HepG2 (cell line): ENCODE measurements at regions not wholly inside any gene's neighbourhood (a gene's known extent, or its start where the extent isn't known, plus 50 kb on each side); places are given as distances from the start of the nearest gene placed in this dataset.

Experiments used
- ATAC-seq: fragments of 200-7000 bp; cut with Tn5 transposase; 3 replicates; pipeline ENCODE4 v1.9.1; 2020; ENCODE audit warnings: mild to moderate bottlenecking, moderate library complexity
- BruUV-seq: library from RNA; stranded (reverse); fragments of 400-500 nt; replicated peaks from 2 replicates; lab custom pipeline; 2021; lab: Mats Ljungman, UMichigan
- CTCF ChIA-PET: fragments of 300-600 bp; formaldehyde crosslinking; extraction: SDS; loops from one replicate; lab custom pipeline; 2021; ENCODE audit warnings: low total read pairs, inconsistent platforms, low intra/inter-chr PET ratio; lab: Yijun Ruan, JAX
- POLR2A ChIA-PET: fragments of 350-600 bp; sonication (Branson Sonifier 250); formaldehyde crosslinking; loops from one replicate; lab custom pipeline; 2020; ENCODE audit warnings: antibody characterized with exemption, inconsistent platforms; lab: Yijun Ruan, JAX
- DNase-seq: peaks from one replicate; pipeline ENCODE4 v3.0.0-alpha.2; 2015; ENCODE audit warnings: low spot score
- FAIRE-seq: peaks from 3 replicates; lab custom pipeline; 2011; peaks lifted over from hg19 to GRCh38; lab: Jason Lieb, UNC
- H2AFZ ChIP-seq: one replicate; pipeline ENCODE4 v1.6.1; 2011; ENCODE audit warnings: low read length, inconsistent platforms
- H3K27ac ChIP-seq: fragments of 300-600 bp; 3 replicates; pipeline ENCODE4 v1.8.0; 2011; ENCODE audit warnings: mixed run types, mild to moderate bottlenecking, mixed read lengths, low read length, inconsistent platforms; ENCODE audit not compliant: insufficient read depth; ENCODE audit errors: extremely low read length
- H3K27me3 ChIP-seq, 2 experiments: fragments of 200-600 bp in 1 of 2; 2 replicates in 1 of 2; 3 replicates in 1 of 2; pipeline versions ENCODE4 v1.6.0 to v1.8.0; 2011; ENCODE audit warnings: low read length in 2 of 2, mild to moderate bottlenecking in 2 of 2, moderate library complexity in 2 of 2, inconsistent platforms in 1 of 2; ENCODE audit not compliant: insufficient read depth in 2 of 2, control insufficient read depth in 1 of 2
- H3K36me3 ChIP-seq, 2 experiments: fragments of 200-600 bp in 1 of 2; replicated peaks in 1 of 2; 2 replicates in 1 of 2; 3 replicates in 1 of 2; pipeline versions ENCODE4 v1.5.1 to v1.8.0; 2011; ENCODE audit warnings: low read length in 2 of 2, inconsistent platforms in 1 of 2; ENCODE audit not compliant: insufficient read depth in 2 of 2, control insufficient read depth in 1 of 2
- H3K4me1 ChIP-seq: 2 replicates; pipeline ENCODE4 v1.5.1; 2012; ENCODE audit warnings: low read length, inconsistent platforms; ENCODE audit not compliant: insufficient read depth
- H3K4me2 ChIP-seq: 2 replicates; pipeline ENCODE4 v1.6.0; 2011; ENCODE audit warnings: low read depth, low read length, inconsistent platforms
- H3K4me3 ChIP-seq, 3 experiments: fragments of 200-600 bp in 1 of 3; sonication (generic), shearing (Covaris generic) in 1 of 3; replicated peaks in 1 of 3; 2 replicates each; pipeline ENCODE4 v1.5.1; 2011 to 2016; ENCODE audit warnings: low read length in 3 of 3, inconsistent platforms in 2 of 3, low read depth in 2 of 3, mild to moderate bottlenecking in 2 of 3, control low read depth in 1 of 3, mixed read lengths in 1 of 3; ENCODE audit not compliant: insufficient read depth in 1 of 3
- H3K79me2 ChIP-seq: one replicate; pipeline ENCODE4 v1.6.1; 2011; ENCODE audit warnings: low read length, inconsistent platforms; ENCODE audit not compliant: insufficient read depth
- H3K9ac ChIP-seq: 2 replicates; pipeline ENCODE4 v1.6.0; 2011; ENCODE audit warnings: mild to moderate bottlenecking, low read depth, low read length, inconsistent platforms; ENCODE audit not compliant: insufficient read depth
- H3K9me3 ChIP-seq: 2 replicates; pipeline ENCODE4 v1.5.1; 2012; ENCODE audit warnings: mild to moderate bottlenecking, low read length
- H4K20me1 ChIP-seq: 2 replicates; pipeline ENCODE4 v1.6.0; 2011; ENCODE audit warnings: inconsistent platforms, mild to moderate bottlenecking, low read length, moderate library complexity; ENCODE audit not compliant: insufficient read depth
- BORCS8-MEF2B ChIP-seq: sonication (generic); formaldehyde crosslinking; IDR thresholded peaks from 2 replicates; pipeline ENCODE4 v1.8.0; 2022; ENCODE audit warnings: mild to moderate bottlenecking, missing genetic modification reagents
- HHEX ChIP-seq: IDR thresholded peaks from 2 replicates; pipeline ENCODE4 v1.6.1; 2016; ENCODE audit warnings: control low read depth
- TBX2 ChIP-seq: sonication (generic); formaldehyde crosslinking; IDR thresholded peaks from 2 replicates; pipeline ENCODE4 v1.5.0; 2020; ENCODE audit warnings: missing genetic modification reagents, mild to moderate bottlenecking, borderline replicate concordance
- ZEB1 ChIP-seq: IDR thresholded peaks from 2 replicates; pipeline ENCODE4 v1.6.1; 2012; ENCODE audit warnings: mild to moderate bottlenecking, low read depth, inconsistent platforms; ENCODE audit not compliant: insufficient replicate concordance
- ZNF331 ChIP-seq: sonication (generic); formaldehyde crosslinking; IDR thresholded peaks from 2 replicates; pipeline ENCODE4 v1.4.0; 2020; ENCODE audit warnings: missing genetic modification reagents
- ZSCAN20 ChIP-seq: sonication (generic); formaldehyde crosslinking; IDR thresholded peaks from 2 replicates; pipeline ENCODE4 v1.4.0; 2020; ENCODE audit warnings: missing genetic modification reagents, mild to moderate bottlenecking, borderline replicate concordance
- WGBS: methylation state at CpG from one replicate; pipeline ENCODE4 v1.1.6; 2017; ENCODE audit warnings: low lambda C conversion rate; 5-methylcytosine and 5-hydroxymethylcytosine counted together
- in situ Hi-C: cut with HindIII; loops from 2 replicates; pipeline ENCODE4 v1.10.0; 2017; ENCODE audit warnings: low pct_unique_long_range_greater_than_20kb; ENCODE audit not compliant: extremely low pct_ligation_motif_present
- intact Hi-C: fragments of 100-400 bp; cut with micrococcal nuclease; formaldehyde crosslinking; loops from one replicate; pipeline ENCODE4 v1.10.0; 2022; ENCODE audit not compliant: unreplicated experiment
- TF ChIP-seq, protein P1 (sequence below): sonication (generic); formaldehyde crosslinking; IDR thresholded peaks from 2 replicates; pipeline ENCODE4 v1.4.0; 2020; ENCODE audit warnings: mild to moderate bottlenecking, missing genetic modification reagents
- TF ChIP-seq, protein P2 (sequence below): sonication (generic); formaldehyde crosslinking; IDR thresholded peaks from 2 replicates; pipeline ENCODE4 v1.5.0; 2020; ENCODE audit warnings: mild to moderate bottlenecking, missing genetic modification reagents
- TF ChIP-seq, protein P3 (sequence below): sonication (generic); formaldehyde crosslinking; conservative IDR thresholded peaks from 2 replicates; pipeline ENCODE4 v1.4.0; 2020; ENCODE audit warnings: mild to moderate bottlenecking, missing genetic modification reagents, moderate library complexity

DNA sequence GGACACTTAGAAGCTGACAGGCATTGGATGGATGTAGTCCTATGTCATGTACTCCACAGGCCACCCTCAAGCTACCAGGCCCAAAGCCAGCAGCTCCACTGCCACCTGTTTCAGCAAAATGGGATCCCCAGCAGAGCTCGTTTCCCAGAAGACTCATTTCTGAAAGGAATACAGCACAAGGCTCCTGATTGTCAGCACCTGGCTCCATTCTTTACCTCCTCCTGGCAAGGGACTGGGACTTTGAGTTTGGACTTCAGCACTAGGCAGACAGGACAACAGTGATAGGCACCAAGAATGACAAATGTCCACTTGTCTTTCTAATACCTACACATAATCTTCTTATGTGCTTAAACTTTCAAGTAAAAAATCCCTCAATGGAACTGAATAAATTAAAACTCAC is 150.4 kb upstream of the RXFP2 start:
- in situ Hi-C loops = no loop called here
- H3K36me3 ChIP-seq = no peaks in the 10 kb centered on the region
- WGBS = 0% methylated on average over 1 of the region's 1 CpG
- no peak overlapping the region for H3K4me3 ChIP-seq
- no peaks in the 10 kb centered on the region for H3K4me1 ChIP-seq
- POLR2A ChIA-PET = no interaction called here
- H3K27me3 ChIP-seq = peaks cover 0 to 2% of the 10 kb centered on the region in 2 experiments; a peak in 1 of 5 replicates
- 0 out of 2 replicates have a peak, but pooled peaks cover 4% of the 10 kb centered on the region for H3K9me3 ChIP-seq
- H3K9ac ChIP-seq = no peak overlapping the region
- no peak overlapping the region for H3K27ac ChIP-seq
- no peak for FAIRE-seq
- ATAC-seq = no peak
- CTCF ChIA-PET = no interaction called here
- no peak overlapping the region for H3K4me2 ChIP-seq
- DNase-seq = no peak
- no peaks in the 10 kb centered on the region for H3K79me2 ChIP-seq
- H4K20me1 ChIP-seq = no peaks in the 10 kb centered on the region
- H2AFZ ChIP-seq = no peak overlapping the region
- TF ChIP-seq ZSCAN20 (no peak), ZEB1 (no peak), BORCS8-MEF2B (CRISPR knock-in tag) (no peak), TBX2 (CRISPR knock-in tag) (no peak), HHEX (CRISPR knock-in tag) (no peak), ZNF331 (no peak)
- TF ChIP-seq, protein P1, sequence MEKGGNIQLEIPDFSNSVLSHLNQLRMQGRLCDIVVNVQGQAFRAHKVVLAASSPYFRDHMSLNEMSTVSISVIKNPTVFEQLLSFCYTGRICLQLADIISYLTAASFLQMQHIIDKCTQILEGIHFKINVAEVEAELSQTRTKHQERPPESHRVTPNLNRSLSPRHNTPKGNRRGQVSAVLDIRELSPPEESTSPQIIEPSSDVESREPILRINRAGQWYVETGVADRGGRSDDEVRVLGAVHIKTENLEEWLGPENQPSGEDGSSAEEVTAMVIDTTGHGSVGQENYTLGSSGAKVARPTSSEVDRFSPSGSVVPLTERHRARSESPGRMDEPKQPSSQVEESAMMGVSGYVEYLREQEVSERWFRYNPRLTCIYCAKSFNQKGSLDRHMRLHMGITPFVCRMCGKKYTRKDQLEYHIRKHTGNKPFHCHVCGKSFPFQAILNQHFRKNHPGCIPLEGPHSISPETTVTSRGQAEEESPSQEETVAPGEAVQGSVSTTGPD = no peak
- TF ChIP-seq, protein P2, sequence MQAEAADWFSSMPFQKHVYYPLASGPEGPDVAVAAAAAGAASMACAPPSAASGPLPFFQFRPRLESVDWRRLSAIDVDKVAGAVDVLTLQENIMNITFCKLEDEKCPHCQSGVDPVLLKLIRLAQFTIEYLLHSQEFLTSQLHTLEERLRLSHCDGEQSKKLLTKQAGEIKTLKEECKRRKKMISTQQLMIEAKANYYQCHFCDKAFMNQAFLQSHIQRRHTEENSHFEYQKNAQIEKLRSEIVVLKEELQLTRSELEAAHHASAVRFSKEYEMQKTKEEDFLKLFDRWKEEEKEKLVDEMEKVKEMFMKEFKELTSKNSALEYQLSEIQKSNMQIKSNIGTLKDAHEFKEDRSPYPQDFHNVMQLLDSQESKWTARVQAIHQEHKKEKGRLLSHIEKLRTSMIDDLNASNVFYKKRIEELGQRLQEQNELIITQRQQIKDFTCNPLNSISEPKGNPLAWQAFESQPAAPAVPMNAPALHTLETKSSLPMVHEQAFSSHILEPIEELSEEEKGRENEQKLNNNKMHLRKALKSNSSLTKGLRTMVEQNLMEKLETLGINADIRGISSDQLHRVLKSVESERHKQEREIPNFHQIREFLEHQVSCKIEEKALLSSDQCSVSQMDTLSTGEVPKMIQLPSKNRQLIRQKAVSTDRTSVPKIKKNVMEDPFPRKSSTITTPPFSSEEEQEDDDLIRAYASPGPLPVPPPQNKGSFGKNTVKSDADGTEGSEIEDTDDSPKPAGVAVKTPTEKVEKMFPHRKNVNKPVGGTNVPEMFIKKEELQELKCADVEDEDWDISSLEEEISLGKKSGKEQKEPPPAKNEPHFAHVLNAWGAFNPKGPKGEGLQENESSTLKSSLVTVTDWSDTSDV (CRISPR knock-in tag) = no peak
- TF ChIP-seq, protein P3, sequence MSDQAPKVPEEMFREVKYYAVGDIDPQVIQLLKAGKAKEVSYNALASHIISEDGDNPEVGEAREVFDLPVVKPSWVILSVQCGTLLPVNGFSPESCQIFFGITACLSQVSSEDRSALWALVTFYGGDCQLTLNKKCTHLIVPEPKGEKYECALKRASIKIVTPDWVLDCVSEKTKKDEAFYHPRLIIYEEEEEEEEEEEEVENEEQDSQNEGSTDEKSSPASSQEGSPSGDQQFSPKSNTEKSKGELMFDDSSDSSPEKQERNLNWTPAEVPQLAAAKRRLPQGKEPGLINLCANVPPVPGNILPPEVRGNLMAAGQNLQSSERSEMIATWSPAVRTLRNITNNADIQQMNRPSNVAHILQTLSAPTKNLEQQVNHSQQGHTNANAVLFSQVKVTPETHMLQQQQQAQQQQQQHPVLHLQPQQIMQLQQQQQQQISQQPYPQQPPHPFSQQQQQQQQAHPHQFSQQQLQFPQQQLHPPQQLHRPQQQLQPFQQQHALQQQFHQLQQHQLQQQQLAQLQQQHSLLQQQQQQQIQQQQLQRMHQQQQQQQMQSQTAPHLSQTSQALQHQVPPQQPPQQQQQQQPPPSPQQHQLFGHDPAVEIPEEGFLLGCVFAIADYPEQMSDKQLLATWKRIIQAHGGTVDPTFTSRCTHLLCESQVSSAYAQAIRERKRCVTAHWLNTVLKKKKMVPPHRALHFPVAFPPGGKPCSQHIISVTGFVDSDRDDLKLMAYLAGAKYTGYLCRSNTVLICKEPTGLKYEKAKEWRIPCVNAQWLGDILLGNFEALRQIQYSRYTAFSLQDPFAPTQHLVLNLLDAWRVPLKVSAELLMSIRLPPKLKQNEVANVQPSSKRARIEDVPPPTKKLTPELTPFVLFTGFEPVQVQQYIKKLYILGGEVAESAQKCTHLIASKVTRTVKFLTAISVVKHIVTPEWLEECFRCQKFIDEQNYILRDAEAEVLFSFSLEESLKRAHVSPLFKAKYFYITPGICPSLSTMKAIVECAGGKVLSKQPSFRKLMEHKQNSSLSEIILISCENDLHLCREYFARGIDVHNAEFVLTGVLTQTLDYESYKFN (CRISPR knock-in tag) = no peak
- intact Hi-C loops = no loop called here
- no TSS peak for BruUV-seq
